HG03469 (cell line): ENCODE measurements at regions not wholly inside any gene's neighbourhood (a gene's known extent, or its start where the extent isn't known, plus 50 kb on each side); places are given as distances from the start of the nearest gene placed in this dataset.

Experiments used
- ATAC-seq: cut with Tn5 transposase; IDR thresholded peaks from one replicate; pipeline ENCODE4 v1.9.1; 2021; ENCODE audit warnings: mild to moderate bottlenecking, moderate library complexity, moderate number of reproducible peaks; ENCODE audit not compliant: unreplicated experiment

- ATAC-seq = no peak
Observed at GRCh38 chr1:81128079-81128478, 672.7 kb upstream of the ADGRL2 start.

GRCh38 chr1:81126989-81127581 is 673.6 kb upstream of the ADGRL2 start:
- ATAC-seq = no peak

- ATAC-seq = no peak
Observed at GRCh38 chr1:81125672-81126071, 675.1 kb upstream of the ADGRL2 start.

- no peak for ATAC-seq
Observed at GRCh38 chr1:81121306-81121705, 679.4 kb upstream of the ADGRL2 start.

GRCh38 chr1:81119319-81119718 is 681.4 kb upstream of the ADGRL2 start:
- no peak for ATAC-seq

GRCh38 chr1:81118550-81118949 is 682.2 kb upstream of the ADGRL2 start:
- ATAC-seq = no peak

- no peak for ATAC-seq
Observed at GRCh38 chr1:81115422-81115821, 685.3 kb upstream of the ADGRL2 start.

- ATAC-seq = no peak
Observed at GRCh38 chr1:81114191-81114590, 686.5 kb upstream of the ADGRL2 start.

- ATAC-seq = no peak
Observed at GRCh38 chr1:81113688-81114087, 687.0 kb upstream of the ADGRL2 start.

- no peak for ATAC-seq
Observed at GRCh38 chr1:81111818-81112217, 688.9 kb upstream of the ADGRL2 start.

GRCh38 chr1:81109038-81109437 is 691.7 kb upstream of the ADGRL2 start:
- ATAC-seq = no peak

GRCh38 chr1:81097860-81098259 is 702.9 kb upstream of the ADGRL2 start:
- no peak for ATAC-seq

- no peak for ATAC-seq
Observed at GRCh38 chr1:81073580-81073979, 727.2 kb upstream of the ADGRL2 start.

- no peak for ATAC-seq
Observed at GRCh38 chr1:81071969-81072753, 728.6 kb upstream of the ADGRL2 start.

GRCh38 chr1:81071072-81071858 is 729.5 kb upstream of the ADGRL2 start:
- no peak for ATAC-seq

GRCh38 chr1:81069856-81070255 is 730.9 kb upstream of the ADGRL2 start:
- no peak for ATAC-seq

GRCh38 chr1:81068726-81069125 is 732.0 kb upstream of the ADGRL2 start:
- ATAC-seq = no peak

- no peak for ATAC-seq
Observed at GRCh38 chr1:81053826-81054225, 746.9 kb upstream of the ADGRL2 start.

- ATAC-seq = no peak
Observed at GRCh38 chr1:81052162-81052561, 748.6 kb upstream of the ADGRL2 start.

- no peak for ATAC-seq
Observed at GRCh38 chr1:81050390-81050789, 750.3 kb upstream of the ADGRL2 start.

- no peak for ATAC-seq
Observed at GRCh38 chr1:81044708-81045107, 756.0 kb upstream of the ADGRL2 start.

GRCh38 chr1:81042225-81042624 is 758.5 kb upstream of the ADGRL2 start:
- no peak for ATAC-seq
